Keratinocyte (primary cell): ENCODE measurements at regions not wholly inside any gene's neighbourhood (a gene's known extent, or its start where the extent isn't known, plus 50 kb on each side); places are given as distances from the start of the nearest gene placed in this dataset.
"Not testable (repeated sequence)": the region's sequence is repeated elsewhere in the genome, so short reads cannot be mapped to it uniquely, and the experiment has no call there.

ENCODE experiments used
- DNase-seq: peaks from one replicate; pipeline ENCODE4 v3.0.0-alpha.2; 2011; ENCODE audit warnings: low read depth, missing footprints, low spot score
- FAIRE-seq: peaks from 2 replicates; lab custom pipeline; 2011; peaks lifted over from hg19 to GRCh38; lab: Jason Lieb, UNC
- H2AFZ ChIP-seq: 2 replicates; pipeline ENCODE4 v1.6.0; 2012; ENCODE audit warnings: low read length, control low read depth, inconsistent platforms; ENCODE audit not compliant: control insufficient read depth
- H3K27ac ChIP-seq: 2 replicates; pipeline ENCODE4 v1.5.1; 2011; ENCODE audit warnings: low read length; ENCODE audit not compliant: control insufficient read depth, insufficient read depth
- H3K27me3 ChIP-seq: 3 replicates; pipeline ENCODE4 v1.6.0; 2011; ENCODE audit warnings: low read length; ENCODE audit not compliant: control insufficient read depth, insufficient read depth; ENCODE audit errors: extremely low read depth
- H3K36me3 ChIP-seq, 2 experiments: 2 replicates in 1 of 2; 3 replicates in 1 of 2; pipeline ENCODE4 v1.5.1; 2011; ENCODE audit warnings: low read length in 2 of 2, mild to moderate bottlenecking in 1 of 2; ENCODE audit not compliant: control insufficient read depth in 2 of 2, insufficient read depth in 2 of 2; ENCODE audit errors: extremely low read depth in 1 of 2
- H3K4me1 ChIP-seq: 3 replicates; pipeline ENCODE4 v1.5.1; 2011; ENCODE audit warnings: low read length; ENCODE audit not compliant: control insufficient read depth, insufficient read depth; ENCODE audit errors: extremely low read depth
- H3K4me2 ChIP-seq: 3 replicates; pipeline ENCODE4 v1.6.0; 2011; ENCODE audit warnings: low read depth, low read length; ENCODE audit not compliant: control insufficient read depth, insufficient read depth; ENCODE audit errors: extremely low read depth
- H3K4me3 ChIP-seq, 3 experiments: fragments of 200-600 bp in 1 of 3; sonication (generic) in 1 of 3; 2 replicates in 2 of 3; 3 replicates in 1 of 3; pipeline ENCODE4 v1.5.1; 2011 to 2016; ENCODE audit warnings: low read length in 3 of 3, mild to moderate bottlenecking in 3 of 3, control low read depth in 2 of 3, inconsistent platforms in 1 of 3, low read depth in 1 of 3, mixed read lengths in 1 of 3, mixed run types in 1 of 3, moderate library complexity in 1 of 3; ENCODE audit not compliant: control insufficient read depth in 2 of 3, insufficient read depth in 2 of 3; ENCODE audit errors: extremely low read depth in 1 of 3
- H3K79me2 ChIP-seq: 2 replicates; pipeline ENCODE4 v1.6.0; 2012; ENCODE audit warnings: low read length; ENCODE audit not compliant: control insufficient read depth, insufficient read depth
- H3K9ac ChIP-seq: 3 replicates; pipeline ENCODE4 v1.6.0; 2011; ENCODE audit warnings: low read length; ENCODE audit not compliant: control insufficient read depth, insufficient read depth; ENCODE audit errors: extremely low read depth
- H3K9me1 ChIP-seq: 3 replicates; pipeline ENCODE4 v1.6.0; 2011; ENCODE audit warnings: low read length; ENCODE audit not compliant: control insufficient read depth, insufficient read depth; ENCODE audit errors: extremely low read depth
- H3K9me3 ChIP-seq: 2 replicates; pipeline ENCODE4 v1.5.1; 2012; ENCODE audit warnings: low read depth, low read length; ENCODE audit not compliant: control insufficient read depth
- H4K20me1 ChIP-seq: 3 replicates; pipeline ENCODE4 v1.6.0; 2011; ENCODE audit warnings: low read length; ENCODE audit not compliant: control insufficient read depth, insufficient read depth; ENCODE audit errors: extremely low read depth
- EZH2 ChIP-seq: IDR thresholded peaks from one replicate; pipeline ENCODE4 v1.6.1; 2012; ENCODE audit warnings: inconsistent platforms, mild to moderate bottlenecking, low read length, moderate library complexity
- dilution Hi-C: fragments of 300-500 bp; cut with MboI; formaldehyde crosslinking; loops from one replicate; pipeline ENCODE4 v1.7.0; 2020; ENCODE audit warnings: low sequenced_read_pairs; ENCODE audit not compliant: extremely low pct_ligation_motif_present
- TF ChIP-seq, protein P1 (sequence below), 3 experiments: IDR thresholded peaks in 1 of 3; conservative IDR thresholded peaks in 1 of 3; optimal IDR thresholded peaks in 1 of 3; 2 replicates in 2 of 3; 3 replicates in 1 of 3; pipeline versions ENCODE3 to v1.5.1; 2011; ENCODE audit warnings: low read length in 3 of 3, mild to moderate bottlenecking in 3 of 3, moderate library complexity in 2 of 3, control low read depth in 1 of 3, inconsistent platforms in 1 of 3; ENCODE audit not compliant: insufficient read depth in 2 of 3; ENCODE audit errors: extremely low read depth in 1 of 3

DNA sequence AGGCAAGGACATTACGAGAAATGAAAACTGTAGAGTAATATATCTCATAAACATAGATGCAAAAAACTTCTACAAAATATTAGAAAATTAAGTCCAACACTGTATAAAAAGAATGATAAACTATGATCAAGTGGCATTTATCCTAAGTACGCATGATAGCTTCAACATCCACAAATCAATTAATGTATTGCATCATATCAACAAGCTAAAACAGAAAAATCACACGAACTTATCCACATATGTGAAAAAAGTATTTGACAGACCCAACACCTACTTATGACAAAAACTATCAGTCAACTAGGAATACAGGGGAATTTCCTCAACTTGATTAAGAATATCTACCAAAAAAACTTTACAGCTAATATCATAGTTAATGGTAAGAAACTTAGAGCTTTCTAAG is 129.9 kb upstream of the ALG10 start:
- Histone ChIP-seq H4K20me1 (no peaks in the 10 kb centered on the region), H2AFZ (no peak overlapping the region), H3K9me1 (no peaks in the 10 kb centered on the region), H3K4me1 (no peaks in the 10 kb centered on the region), H3K4me2 (no peak overlapping the region), H3K36me3 (no peaks in the 10 kb centered on the region), H3K9me3 (no peaks in the 10 kb centered on the region), H3K4me3 (no peak overlapping the region), H3K27ac (no peak overlapping the region), H3K79me2 (no peaks in the 10 kb centered on the region), H3K9ac (no peak overlapping the region), H3K27me3 (no peaks in the 10 kb centered on the region)
- dilution Hi-C loops = no loop called here
- no peak for FAIRE-seq
- DNase-seq = no peak
- TF ChIP-seq, protein P1, sequence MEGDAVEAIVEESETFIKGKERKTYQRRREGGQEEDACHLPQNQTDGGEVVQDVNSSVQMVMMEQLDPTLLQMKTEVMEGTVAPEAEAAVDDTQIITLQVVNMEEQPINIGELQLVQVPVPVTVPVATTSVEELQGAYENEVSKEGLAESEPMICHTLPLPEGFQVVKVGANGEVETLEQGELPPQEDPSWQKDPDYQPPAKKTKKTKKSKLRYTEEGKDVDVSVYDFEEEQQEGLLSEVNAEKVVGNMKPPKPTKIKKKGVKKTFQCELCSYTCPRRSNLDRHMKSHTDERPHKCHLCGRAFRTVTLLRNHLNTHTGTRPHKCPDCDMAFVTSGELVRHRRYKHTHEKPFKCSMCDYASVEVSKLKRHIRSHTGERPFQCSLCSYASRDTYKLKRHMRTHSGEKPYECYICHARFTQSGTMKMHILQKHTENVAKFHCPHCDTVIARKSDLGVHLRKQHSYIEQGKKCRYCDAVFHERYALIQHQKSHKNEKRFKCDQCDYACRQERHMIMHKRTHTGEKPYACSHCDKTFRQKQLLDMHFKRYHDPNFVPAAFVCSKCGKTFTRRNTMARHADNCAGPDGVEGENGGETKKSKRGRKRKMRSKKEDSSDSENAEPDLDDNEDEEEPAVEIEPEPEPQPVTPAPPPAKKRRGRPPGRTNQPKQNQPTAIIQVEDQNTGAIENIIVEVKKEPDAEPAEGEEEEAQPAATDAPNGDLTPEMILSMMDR (optimal IDR thresholded peaks at IDR 0.05 in 1 of 3, IDR thresholded peaks at IDR 0.05 in 1 of 3, conservative IDR thresholded peaks at IDR 0.05 in 1 of 3; ENCODE audit: extremely low read depth in 1 of 3, insufficient read depth in 2 of 3, low read length in 3 of 3) = no peak
- no peak for TF ChIP-seq EZH2

DNA sequence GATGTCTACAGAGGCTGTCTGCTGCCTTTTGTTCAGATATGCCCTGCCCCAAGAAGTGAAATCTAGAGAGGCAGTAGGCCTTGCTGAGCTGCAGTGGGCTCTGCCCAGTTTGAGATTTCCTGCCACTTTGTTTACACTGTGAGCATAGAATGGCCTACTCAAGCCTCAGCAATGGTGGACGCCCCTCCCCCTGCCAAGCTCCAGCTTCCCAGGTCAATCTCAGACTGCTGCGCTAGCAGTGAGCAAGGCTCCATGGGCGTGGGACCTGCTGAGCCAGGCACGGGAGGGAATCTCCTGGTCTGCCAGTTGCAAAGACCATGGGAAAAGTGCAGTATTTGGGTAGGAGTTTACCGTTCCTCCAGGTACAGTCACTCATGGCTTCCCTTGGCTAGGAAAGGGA is 101.8 kb upstream of the ALG10 start:
- FAIRE-seq, H3K27ac ChIP-seq, H2AFZ ChIP-seq: not testable (repeated sequence)

DNA sequence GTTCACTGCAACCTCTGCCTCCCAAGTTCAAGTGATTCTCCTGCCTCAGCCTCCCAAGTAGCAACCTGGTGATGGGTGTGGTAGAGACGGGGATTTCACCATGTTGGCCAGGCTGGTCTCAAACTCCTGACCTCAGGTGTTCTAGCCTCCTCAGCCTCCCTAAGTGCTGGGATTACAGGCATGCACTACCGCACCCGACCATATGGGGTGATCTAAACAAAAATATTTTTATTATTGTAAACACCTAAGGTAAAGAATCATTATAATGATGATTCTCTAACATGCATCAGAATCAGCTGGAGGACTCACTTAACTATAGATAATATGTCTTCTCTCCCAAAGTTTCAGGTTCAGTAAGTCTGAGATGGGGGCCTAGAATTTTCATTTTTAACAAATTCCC is 96.2 kb upstream of the ALG10 start:
- Histone ChIP-seq H3K27ac (no peak overlapping the region), H3K79me2 (no peaks in the 10 kb centered on the region), H3K36me3 (no peaks in the 10 kb centered on the region), H3K4me3 (no peak overlapping the region), H3K4me2 (no peak overlapping the region), H2AFZ (no peak overlapping the region), H3K9me3 (no peaks in the 10 kb centered on the region), H3K9ac (no peak overlapping the region), H4K20me1 (no peaks in the 10 kb centered on the region), H3K9me1 (no peaks in the 10 kb centered on the region), H3K4me1 (no peaks in the 10 kb centered on the region), H3K27me3 (no peaks in the 10 kb centered on the region)
- FAIRE-seq = no peak
- DNase-seq = no peak
- TF ChIP-seq, protein P1 (optimal IDR thresholded peaks at IDR 0.05 in 1 of 3, IDR thresholded peaks at IDR 0.05 in 1 of 3, conservative IDR thresholded peaks at IDR 0.05 in 1 of 3; ENCODE audit: extremely low read depth in 1 of 3, insufficient read depth in 2 of 3, low read length in 3 of 3) = peak in 1 of 3 experiments; percentile 11
- TF ChIP-seq EZH2 = no peak
- dilution Hi-C loops = no loop called here

More for the DNA sequence above, 101.8 kb upstream of the ALG10 start:
- H3K9me1 ChIP-seq, dilution Hi-C loops, H3K27me3 ChIP-seq, H3K9ac ChIP-seq, H3K79me2 ChIP-seq, H3K4me3 ChIP-seq, H3K4me1 ChIP-seq, H3K9me3 ChIP-seq, H3K36me3 ChIP-seq, DNase-seq, H4K20me1 ChIP-seq, H3K4me2 ChIP-seq: not testable (repeated sequence)

DNA sequence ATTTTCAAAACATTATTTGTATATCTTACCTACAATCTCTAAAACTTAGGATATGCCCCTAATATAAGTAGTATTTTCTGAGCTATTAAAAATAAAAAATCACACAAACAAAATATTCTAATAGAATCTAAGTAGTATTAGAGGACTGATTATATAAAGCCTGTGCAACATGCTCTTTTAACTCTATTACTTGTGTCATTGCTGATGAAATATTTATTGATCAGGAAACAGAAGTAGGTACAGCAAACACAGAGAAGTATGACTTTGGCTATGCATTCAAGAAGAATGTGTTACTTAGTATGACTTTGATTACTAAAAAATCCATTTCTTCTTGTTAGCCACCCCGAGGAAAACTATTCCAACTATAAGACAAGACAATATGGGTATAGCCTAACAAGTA is 84.6 kb upstream of the ALG10 start:
- H3K4me1 ChIP-seq, H3K9ac ChIP-seq, dilution Hi-C loops, H4K20me1 ChIP-seq, H3K27me3 ChIP-seq, DNase-seq, H3K9me1 ChIP-seq, H3K4me2 ChIP-seq, H3K79me2 ChIP-seq, H3K4me3 ChIP-seq, H3K36me3 ChIP-seq, FAIRE-seq, H3K9me3 ChIP-seq, H2AFZ ChIP-seq, H3K27ac ChIP-seq: not testable (repeated sequence)
